ENCODE measurements at regions not wholly inside any gene's neighbourhood (a gene's known extent, or its start where the extent isn't known, plus 50 kb on each side); places are given as distances from the start of the nearest gene placed in this dataset.

GRCh38 chr2:129518937-129519336 is 460.5 kb upstream of the RAB6C start:
- TF ChIP-seq CTCF (IDR thresholded peaks at IDR 0.05) (no peak), POLR2A (IDR thresholded peaks at IDR 0.05) (no peak)

All from right lobe of liver (tissue), 4 donors.